SKM-1 (cell line): ENCODE measurements at regions not wholly inside any gene's neighbourhood (a gene's known extent, or its start where the extent isn't known, plus 50 kb on each side); places are given as distances from the start of the nearest gene placed in this dataset.
"Not testable (repeated sequence)": the region's sequence is repeated elsewhere in the genome, so short reads cannot be mapped to it uniquely, and the experiment has no call there.

Experiments used
- DNase-seq: peaks from one replicate; lab custom pipeline; 2025; ENCODE audit not compliant: unreplicated experiment; lab: John Stamatoyannopoulos, UW

DNA sequence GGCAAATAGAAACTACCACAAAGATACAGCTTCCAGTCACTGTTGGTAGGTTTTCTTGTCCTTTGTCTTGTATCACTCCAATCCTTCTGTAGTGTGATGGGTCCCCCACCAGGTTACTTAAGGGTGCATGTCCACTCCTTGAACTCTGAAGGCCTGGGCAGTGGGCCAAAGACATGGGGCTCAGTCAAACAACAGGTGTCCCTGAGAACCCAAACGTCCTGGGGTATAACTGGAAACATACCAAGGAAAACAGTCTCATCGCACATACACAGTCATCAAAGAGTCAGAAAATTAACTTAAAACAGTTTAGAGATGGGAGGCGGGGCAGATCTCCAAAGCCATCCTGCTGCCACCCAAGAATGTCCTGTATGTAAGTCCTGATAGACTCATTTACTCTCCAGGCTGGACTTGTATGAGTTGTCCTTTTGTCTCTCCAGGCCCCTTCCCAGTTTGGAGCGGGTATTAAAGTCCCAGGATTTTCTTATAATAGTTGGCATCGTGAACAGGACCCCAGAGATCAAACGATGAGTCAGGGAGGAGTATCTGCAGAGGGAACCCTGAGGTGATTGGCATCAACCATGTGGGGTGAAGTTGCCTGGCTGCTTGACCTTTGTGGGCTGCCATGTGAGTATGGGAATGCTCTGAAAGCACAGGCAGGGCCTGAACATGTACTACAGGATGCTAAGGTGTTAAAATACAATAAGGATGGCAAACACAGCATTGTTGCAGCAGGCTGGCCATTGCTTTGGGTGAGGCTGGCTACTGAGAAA lies 613.2 kb upstream of the KLF12 start:
- no peak for DNase-seq

DNA sequence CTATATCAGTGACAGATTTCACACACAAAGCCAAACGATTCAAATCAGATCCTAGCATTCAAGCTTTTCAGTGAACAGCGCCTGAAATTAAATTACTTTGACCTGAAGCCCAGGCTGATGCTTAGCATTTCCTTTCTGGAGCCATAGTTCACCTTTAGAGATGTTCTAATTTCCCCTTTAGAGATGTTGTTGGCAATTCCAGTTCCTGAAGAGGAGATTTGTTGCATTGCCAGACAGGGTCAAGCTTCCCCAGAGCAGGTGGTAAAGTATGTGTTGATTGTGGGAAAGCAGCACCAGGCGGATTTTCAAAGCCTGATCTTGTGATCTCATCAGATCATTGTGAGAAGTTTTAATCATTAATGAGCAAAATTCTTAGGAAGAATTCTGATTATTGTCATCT lies 609.8 kb upstream of the KLF12 start:
- no peak for DNase-seq

GRCh38 chr13:74741732-74742131 lies 607.5 kb upstream of the KLF12 start:
- no peak for DNase-seq

DNA sequence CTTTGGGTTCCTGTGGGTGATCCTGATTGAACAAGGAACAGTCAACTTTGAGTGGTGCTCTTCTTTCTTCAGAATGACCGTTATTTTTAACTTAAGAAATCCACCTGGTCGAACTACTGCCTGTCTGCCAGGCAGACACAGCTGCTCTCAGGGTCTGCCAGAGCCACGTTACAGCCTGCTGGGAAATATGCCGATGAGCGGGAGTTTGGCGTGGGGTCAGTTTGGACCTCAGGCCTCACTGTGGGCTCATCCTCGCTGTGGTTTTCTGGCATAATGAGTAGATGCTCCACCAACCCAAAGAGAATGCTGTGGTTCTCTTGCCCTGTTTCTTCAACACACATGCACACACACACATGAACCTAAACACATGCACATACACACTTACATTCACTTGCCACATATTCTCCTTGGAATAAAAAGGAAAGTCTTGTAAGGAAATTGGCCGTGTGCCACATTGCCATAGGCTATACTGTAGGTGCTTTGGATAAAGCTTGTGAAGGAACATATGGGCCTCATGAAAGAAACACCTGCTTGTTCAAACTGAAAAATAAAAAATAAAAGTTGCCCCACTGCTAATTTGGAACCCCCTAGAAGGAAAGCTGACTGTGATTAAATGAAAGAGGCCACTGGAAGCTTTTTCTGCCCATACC lies 598.7 kb upstream of the KLF12 start:
- DNase-seq = no peak

- no peak for DNase-seq
Observed at GRCh38 chr13:74731731-74732130, 597.5 kb upstream of the KLF12 start.

GRCh38 chr13:74730556-74731331 lies 596.5 kb upstream of the KLF12 start:
- DNase-seq = no peak

DNA sequence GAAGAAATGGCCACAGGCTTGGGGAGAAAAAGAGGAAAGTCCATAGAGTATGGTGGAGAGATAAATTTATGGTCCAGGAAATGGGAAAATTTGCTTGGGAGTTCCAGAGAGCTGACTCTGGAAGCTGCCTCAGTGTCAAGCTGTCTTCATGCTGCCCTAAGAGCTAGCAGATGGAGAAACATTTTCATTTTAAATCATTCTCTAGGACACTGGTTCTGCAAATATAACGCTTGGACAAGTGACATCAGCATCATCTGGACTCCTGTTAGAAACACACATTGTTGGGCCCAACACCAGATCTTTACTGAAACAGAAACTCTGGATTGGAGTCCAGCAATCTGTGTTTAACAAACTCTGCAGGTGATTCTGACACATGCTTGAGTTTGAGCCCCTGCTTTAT lies 592.0 kb upstream of the KLF12 start:
- DNase-seq = no peak

DNA sequence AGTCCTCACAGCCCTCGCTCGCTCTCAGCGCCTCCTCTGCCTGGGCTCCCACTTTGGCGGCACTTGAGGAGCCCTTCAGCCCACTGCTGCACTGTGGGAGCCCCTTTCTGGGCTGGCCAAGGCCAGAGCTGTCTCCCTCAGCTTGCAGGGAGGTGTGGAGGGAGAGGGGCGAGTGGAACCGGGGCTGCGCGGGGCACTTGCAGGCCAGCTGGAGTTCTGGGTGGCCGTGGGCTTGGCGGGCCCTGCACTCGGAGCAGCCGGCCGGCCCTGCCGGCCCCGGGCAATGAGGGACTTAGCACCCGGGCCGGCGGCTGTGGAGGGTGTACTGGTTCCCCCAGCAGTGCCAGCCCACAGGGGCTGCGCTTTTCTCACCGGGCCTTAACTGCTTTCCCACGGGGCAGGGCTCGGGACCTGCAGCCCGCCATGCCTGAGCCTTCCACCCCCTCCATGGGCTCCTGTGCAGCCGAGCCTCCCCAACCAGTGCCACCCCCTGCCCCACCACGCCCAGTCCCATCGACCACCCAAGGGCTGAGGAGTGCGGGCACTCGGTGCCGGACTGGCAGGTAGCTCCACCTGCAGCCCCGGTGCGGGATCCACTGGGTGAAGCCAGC lies 584.1 kb upstream of the KLF12 start:
- not testable (repeated sequence) for DNase-seq

DNA sequence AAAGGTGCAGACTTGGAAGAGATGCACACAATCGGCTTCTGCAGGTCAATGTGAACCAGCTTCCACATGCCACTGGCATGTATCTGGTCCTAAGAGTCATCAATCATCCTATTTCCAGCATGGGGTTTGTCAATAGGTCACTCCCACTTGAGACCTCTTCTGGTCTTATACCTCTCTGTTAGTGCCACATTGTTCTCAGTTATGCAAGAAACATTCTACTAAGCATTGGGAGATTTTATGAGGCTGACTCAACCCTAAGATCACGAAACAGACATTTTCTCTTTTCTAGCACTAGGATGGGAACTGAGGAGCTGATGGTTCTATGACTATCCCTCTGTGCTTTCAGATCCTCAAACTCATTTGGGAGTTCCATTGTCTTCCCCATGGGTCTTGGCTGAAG lies 581.5 kb upstream of the KLF12 start:
- DNase-seq = no peak

GRCh38 chr13:74710006-74710405 lies 575.8 kb upstream of the KLF12 start:
- no peak for DNase-seq

DNA sequence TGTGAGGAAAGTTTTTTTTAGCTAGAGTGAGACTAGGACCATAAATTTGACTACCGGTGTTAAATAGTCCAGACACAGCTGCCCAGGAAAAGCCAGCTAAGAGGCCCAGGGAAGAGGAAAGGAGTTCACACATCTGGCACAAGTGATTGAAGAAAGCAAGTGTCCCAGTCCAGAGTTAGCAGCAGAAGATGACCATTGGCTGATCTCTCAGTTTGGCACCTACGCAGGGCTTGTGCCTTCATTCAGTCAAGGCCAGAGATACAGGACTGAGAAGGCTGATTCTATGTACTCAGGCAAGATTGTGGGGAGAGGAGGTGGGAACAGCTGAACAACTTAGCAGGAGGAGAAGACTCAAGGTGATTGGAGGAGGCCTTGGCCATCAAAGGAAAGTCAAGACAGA lies 575.0 kb upstream of the KLF12 start:
- no peak for DNase-seq

GRCh38 chr13:74708629-74709028 lies 574.4 kb upstream of the KLF12 start:
- DNase-seq = no peak

DNA sequence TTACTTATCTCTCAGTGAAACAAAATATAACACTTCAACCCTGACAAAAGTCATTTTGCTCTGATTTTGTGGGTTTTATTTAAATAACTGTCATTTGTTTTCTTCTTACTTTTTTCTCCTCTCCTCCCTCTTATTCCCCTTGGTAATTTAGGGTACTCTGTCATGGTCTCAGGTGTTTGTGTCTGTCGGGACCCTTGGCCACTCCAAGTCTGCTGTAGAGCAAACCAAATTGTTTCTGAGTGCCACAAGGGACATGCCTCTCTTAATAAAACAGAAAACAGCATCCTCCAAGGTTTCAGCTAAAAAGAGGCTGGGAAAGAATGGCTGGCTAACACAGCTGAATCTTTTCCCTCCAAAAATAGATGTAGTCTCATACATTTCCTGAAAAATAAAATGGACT lies 573.1 kb upstream of the KLF12 start:
- no peak for DNase-seq

DNA sequence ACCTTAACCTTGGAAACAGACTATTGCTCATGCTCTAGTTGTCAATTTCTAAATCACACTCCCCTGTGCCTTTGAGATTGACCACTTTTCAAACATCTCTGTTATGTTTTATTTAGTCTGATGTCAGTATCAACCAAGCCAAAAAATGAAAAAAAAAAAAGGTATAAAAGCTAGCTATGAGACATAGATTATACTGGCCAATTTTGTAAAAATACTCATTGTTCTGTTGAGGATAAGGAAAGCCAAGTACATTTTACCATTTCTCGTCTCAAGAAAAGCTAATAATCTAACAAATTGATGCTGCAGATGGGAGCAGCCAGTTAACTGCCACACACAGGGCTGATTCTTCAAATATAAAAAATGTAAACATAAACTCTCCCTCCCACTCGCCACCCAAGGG lies 572.6 kb upstream of the KLF12 start:
- no peak for DNase-seq

DNA sequence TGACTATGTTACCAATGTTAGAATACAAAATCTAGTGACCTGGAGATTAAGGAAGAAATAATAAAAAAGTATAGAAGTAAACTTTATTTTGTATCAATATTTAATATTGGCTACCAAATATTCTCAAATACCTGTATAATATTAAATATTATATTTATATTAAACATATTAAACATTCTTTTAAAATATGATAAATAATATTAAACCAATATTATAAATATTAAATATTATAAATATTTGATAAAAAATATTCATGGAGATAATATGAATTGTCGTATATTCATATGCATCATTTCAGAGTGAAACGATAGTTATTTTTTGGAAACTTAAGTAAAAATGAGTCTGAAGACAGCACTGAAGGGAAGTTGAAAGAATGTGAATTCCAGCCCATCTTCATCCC lies 571.2 kb upstream of the KLF12 start:
- no peak for DNase-seq

DNA sequence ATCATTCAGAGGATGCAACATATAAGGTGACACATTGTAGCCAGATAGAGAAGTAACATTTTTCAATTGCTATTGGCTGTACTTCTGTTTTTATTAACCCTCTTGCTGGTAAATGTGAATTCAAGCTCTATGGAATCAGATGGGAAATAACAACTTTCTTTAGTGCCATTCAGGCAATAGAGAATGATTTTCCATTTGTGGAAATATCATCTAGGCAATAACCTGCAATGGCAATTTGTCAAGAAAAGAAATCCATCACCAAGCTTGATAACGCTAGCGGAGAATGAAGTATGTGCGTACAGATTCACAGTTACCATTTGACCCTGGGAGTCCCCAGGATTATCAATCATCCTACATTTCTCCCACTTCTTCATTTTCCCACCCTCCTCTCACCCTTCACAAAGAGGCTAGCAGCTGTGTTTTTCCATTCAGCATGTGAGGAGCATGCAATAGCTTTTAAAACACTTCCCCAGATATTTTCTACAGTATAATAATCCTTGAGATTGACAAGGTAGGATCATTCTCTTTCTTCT lies 569.7 kb upstream of the KLF12 start:
- no peak for DNase-seq

GRCh38 chr13:74696148-74696922 lies 562.1 kb upstream of the KLF12 start:
- no peak for DNase-seq

DNA sequence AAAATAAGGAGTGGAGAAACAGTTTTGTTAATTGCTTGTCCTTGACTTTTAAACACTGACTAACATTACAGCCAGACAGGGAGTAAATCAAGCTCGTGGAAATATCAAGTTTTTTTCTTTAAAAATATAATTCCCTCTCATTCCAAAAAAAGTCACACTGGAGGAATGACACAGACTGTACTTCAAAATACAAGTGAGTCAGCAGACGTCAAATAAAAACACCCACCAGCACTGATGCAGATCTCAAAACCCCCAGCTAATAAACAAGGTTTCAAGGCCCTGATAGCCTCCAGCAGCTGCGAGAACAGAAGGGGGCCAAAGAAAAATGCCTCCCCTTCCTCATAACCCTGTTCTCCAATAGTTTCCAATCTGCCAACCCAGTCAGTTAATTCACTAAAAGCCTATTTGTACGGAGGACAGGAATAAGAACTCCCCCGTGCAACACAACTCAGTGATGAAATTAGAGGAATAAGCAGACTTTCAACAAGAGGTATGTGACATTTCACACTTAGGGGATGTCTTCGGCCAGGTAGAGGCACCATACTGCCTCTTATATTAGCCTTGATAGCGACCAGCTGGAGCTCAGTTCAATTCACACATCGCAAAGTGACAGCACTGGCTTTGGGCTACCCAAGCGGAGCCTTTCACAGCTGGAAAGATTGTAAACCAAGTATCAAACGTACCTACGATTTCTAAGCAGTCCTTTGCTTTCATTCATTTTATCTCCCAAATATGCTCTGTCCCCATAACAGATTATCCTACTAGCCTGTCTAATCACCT lies 561.0 kb upstream of the KLF12 start:
- no peak for DNase-seq

DNA sequence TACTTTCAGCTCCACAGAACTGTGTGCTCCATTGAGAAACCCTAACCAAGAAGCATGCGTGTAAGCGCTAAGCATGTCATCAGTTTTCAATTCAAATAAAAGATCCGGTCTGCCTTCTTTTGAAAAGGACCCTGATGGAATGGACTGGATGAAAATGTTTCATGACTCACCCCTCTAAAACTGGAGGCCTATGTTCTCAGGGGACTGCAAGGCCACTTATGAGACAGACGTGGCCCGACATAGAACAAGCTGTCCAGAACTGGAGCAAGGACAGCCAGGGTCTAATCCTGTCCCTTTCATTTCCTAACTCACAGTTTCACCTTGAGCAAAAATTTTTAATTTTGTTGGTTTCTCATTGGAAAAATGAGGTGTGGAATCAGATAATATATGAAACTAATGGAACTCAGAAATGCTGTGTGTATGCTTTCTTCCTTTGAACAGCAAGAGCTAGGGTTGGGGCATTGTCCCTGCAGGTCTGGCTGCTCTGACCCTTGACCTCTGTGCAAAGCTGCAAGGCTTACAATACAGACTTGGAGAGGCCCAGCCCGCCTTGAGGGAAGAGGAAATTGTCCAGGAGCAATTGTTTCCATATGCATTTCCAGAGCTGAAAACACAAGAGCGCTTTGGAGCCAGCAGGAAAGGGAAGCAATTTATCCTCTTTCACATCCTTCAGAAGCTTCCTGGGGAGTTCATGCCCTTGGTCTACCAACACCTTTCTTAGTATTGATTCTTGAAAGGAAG lies 553.4 kb upstream of the KLF12 start:
- DNase-seq = no peak
